Body of pancreas (tissue), 4 donors: ENCODE measurements at regions not wholly inside any gene's neighbourhood (a gene's known extent, or its start where the extent isn't known, plus 50 kb on each side); places are given as distances from the start of the nearest gene placed in this dataset.
"Not testable (repeated sequence)": the region's sequence is repeated elsewhere in the genome, so short reads cannot be mapped to it uniquely, and the experiment has no call there.

ENCODE experiments used
- CTCF ChIP-seq, 7 experiments: fragments of 450-650 bp in 4 of 7; fragments of 200-600 bp in 3 of 7; sonication (generic) in 3 of 7; IDR thresholded peaks; one replicate each; pipeline ENCODE4 v1.5.1; 2016 to 2019; ENCODE audit warnings: antibody characterized with exemption in 7 of 7
- POLR2A ChIP-seq, 3 donors: fragments of 450-650 bp; IDR thresholded peaks; one replicate each; pipeline ENCODE4 v1.6.1; 2016; ENCODE audit warnings: antibody characterized with exemption in 3 of 3, mild to moderate bottlenecking in 2 of 3

- TF ChIP-seq CTCF, POLR2A (IDR thresholded peaks at IDR 0.05): not testable (repeated sequence)
Measured at GRCh38 chr11:23220086-23220485, 359.8 kb upstream of the CCDC179 start.
